ENCODE measurements at regions not wholly inside any gene's neighbourhood (a gene's known extent, or its start where the extent isn't known, plus 50 kb on each side); places are given as distances from the start of the nearest gene placed in this dataset.

- TF ChIP-seq, protein P1, sequence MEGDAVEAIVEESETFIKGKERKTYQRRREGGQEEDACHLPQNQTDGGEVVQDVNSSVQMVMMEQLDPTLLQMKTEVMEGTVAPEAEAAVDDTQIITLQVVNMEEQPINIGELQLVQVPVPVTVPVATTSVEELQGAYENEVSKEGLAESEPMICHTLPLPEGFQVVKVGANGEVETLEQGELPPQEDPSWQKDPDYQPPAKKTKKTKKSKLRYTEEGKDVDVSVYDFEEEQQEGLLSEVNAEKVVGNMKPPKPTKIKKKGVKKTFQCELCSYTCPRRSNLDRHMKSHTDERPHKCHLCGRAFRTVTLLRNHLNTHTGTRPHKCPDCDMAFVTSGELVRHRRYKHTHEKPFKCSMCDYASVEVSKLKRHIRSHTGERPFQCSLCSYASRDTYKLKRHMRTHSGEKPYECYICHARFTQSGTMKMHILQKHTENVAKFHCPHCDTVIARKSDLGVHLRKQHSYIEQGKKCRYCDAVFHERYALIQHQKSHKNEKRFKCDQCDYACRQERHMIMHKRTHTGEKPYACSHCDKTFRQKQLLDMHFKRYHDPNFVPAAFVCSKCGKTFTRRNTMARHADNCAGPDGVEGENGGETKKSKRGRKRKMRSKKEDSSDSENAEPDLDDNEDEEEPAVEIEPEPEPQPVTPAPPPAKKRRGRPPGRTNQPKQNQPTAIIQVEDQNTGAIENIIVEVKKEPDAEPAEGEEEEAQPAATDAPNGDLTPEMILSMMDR (IDR thresholded peaks at IDR 0.05), result no peak
- no peak for TF ChIP-seq POLR2A (IDR thresholded peaks at IDR 0.05)
These were observed 1042.2 kb downstream of the DIAPH3 start for GRCh38 chr13:59121507-59121906.
